Kidney epithelial cell (primary cell): ENCODE measurements at regions not wholly inside any gene's neighbourhood (a gene's known extent, or its start where the extent isn't known, plus 50 kb on each side); places are given as distances from the start of the nearest gene placed in this dataset.

Experiments used
- DNase-seq: peaks from one replicate; pipeline ENCODE4 v3.0.0-alpha.2; 2010; ENCODE audit warnings: low read depth
- H3K27me3 ChIP-seq: 2 replicates; pipeline ENCODE4 v1.6.0; 2011; ENCODE audit warnings: low read length; ENCODE audit not compliant: control insufficient read depth, insufficient read depth
- H3K36me3 ChIP-seq: 2 replicates; pipeline ENCODE4 v1.5.1; 2011; ENCODE audit warnings: low read length; ENCODE audit not compliant: control insufficient read depth, insufficient read depth
- H3K4me3 ChIP-seq: 2 replicates; pipeline ENCODE4 v1.5.1; 2011; ENCODE audit warnings: low read depth, mild to moderate bottlenecking, control low read depth, low read length
- CTCF ChIP-seq: IDR thresholded peaks from 2 replicates; pipeline ENCODE4 v1.5.1; 2011; ENCODE audit warnings: mild to moderate bottlenecking, moderate library complexity, low read length, control low read depth, inconsistent platforms; ENCODE audit not compliant: insufficient read depth, poor library complexity, severe bottlenecking

- H3K4me3 ChIP-seq = no peak overlapping the region
- no peaks in the 10 kb centered on the region for H3K36me3 ChIP-seq
- DNase-seq = no peak
- TF ChIP-seq CTCF = no peak
- H3K27me3 ChIP-seq = no peaks in the 10 kb centered on the region
Observed at GRCh38 chr16:66070140-66070917, 296.2 kb upstream of the CDH5 start.

- no peaks in the 10 kb centered on the region for H3K36me3 ChIP-seq
- no peaks in the 10 kb centered on the region for H3K27me3 ChIP-seq
- DNase-seq = no peak
- no peak for TF ChIP-seq CTCF
- H3K4me3 ChIP-seq = no peak overlapping the region
Observed at GRCh38 chr16:66069587-66069986, 296.9 kb upstream of the CDH5 start.

GRCh38 chr16:66066404-66066803 lies 300.1 kb upstream of the CDH5 start:
- TF ChIP-seq CTCF = no peak
- DNase-seq = no peak
- no peaks in the 10 kb centered on the region for H3K36me3 ChIP-seq
- H3K27me3 ChIP-seq = no peaks in the 10 kb centered on the region
- no peak overlapping the region for H3K4me3 ChIP-seq

- DNase-seq = no peak
- Histone ChIP-seq H3K27me3 (peaks cover 2% of the 10 kb centered on the region), H3K36me3 (no peaks in the 10 kb centered on the region), H3K4me3 (no peak overlapping the region)
- no peak for TF ChIP-seq CTCF
Observed at GRCh38 chr16:66065925-66066324, 300.6 kb upstream of the CDH5 start.

- peaks cover 2% of the 10 kb centered on the region for H3K27me3 ChIP-seq
- H3K4me3 ChIP-seq = no peak overlapping the region
- no peak for TF ChIP-seq CTCF
- no peak for DNase-seq
- H3K36me3 ChIP-seq = no peaks in the 10 kb centered on the region
Observed at GRCh38 chr16:66064801-66065530, 301.5 kb upstream of the CDH5 start.
